Activated CD8-positive, alpha-beta T cell treated with anti-CD3 and anti-CD28 coated beads for 36 hours (primary cell): ENCODE measurements at regions not wholly inside any gene's neighbourhood (a gene's known extent, or its start where the extent isn't known, plus 50 kb on each side); places are given as distances from the start of the nearest gene placed in this dataset.
A peak's percentile ranks its signal among the peaks of the same experiment; 100 is the strongest.

ENCODE experiments used
- ATAC-seq: fragments of 200-7000 bp; cut with Tn5 transposase; one replicate; pipeline ENCODE4 v1.10.0; 2021; ENCODE audit warnings: mild to moderate bottlenecking, moderate library complexity
- CTCF ChIA-PET: fragments of 350-600 bp; sonication (Branson Sonifier 250); formaldehyde crosslinking; loops from one replicate; lab custom pipeline; 2021; ENCODE audit warnings: antibody characterized with exemption; lab: Charles Lee
- POLR2A ChIA-PET: fragments of 350-600 bp; sonication (Branson Sonifier 250); formaldehyde crosslinking; loops from one replicate; lab custom pipeline; 2021; ENCODE audit warnings: antibody characterized with exemption; lab: Charles Lee
- DNase-seq: peaks from one replicate; pipeline ENCODE4 v3.0.0-alpha.2; 2020
- H3K27ac Mint-ChIP-seq: one replicate; pipeline ENCODE4 v1.8.0; 2021; ENCODE audit warnings: mild to moderate bottlenecking, mixed read lengths
- H3K27me3 Mint-ChIP-seq: one replicate; pipeline ENCODE4 v1.8.0; 2021; ENCODE audit warnings: mixed read lengths
- H3K36me3 Mint-ChIP-seq: one replicate; pipeline ENCODE4 v1.8.0; 2021; ENCODE audit warnings: low read depth, mixed read lengths
- H3K4me1 Mint-ChIP-seq: one replicate; pipeline ENCODE4 v1.8.0; 2021; ENCODE audit warnings: low read depth, mixed read lengths
- H3K4me3 Mint-ChIP-seq: one replicate; pipeline ENCODE4 v1.8.0; 2021; ENCODE audit warnings: mild to moderate bottlenecking, moderate library complexity, mixed read lengths
- H3K9me3 Mint-ChIP-seq: one replicate; pipeline ENCODE4 v1.8.0; 2021; ENCODE audit warnings: mixed read lengths
- intact Hi-C: fragments of 100-400 bp; cut with micrococcal nuclease; formaldehyde crosslinking; loops from one replicate; pipeline ENCODE4 v1.10.0; 2022
- TF ChIP-seq, protein P1 (sequence below): fragments of 200-600 bp; IDR thresholded peaks from one replicate; pipeline ENCODE4 v1.8.0; 2022; ENCODE audit warnings: antibody characterized with exemption, mild to moderate bottlenecking

GRCh38 chr5:158513490-158514318 lies 586.0 kb downstream of the EBF1 start:
- peak overlapping the region; percentile 31 for H3K4me3 Mint-ChIP-seq
- H3K4me1 Mint-ChIP-seq: peaks cover 35% of the 10 kb centered on the region
- intact Hi-C loops: no loop called here
- ATAC-seq: peak; percentile 29
- ChIA-PET POLR2A (interaction anchor here (1.3 kb wide), 1 partner anchor 79 kb away, joined by 3 read pairs; no protein-coding TSS in a partner anchor), CTCF (interaction anchor here (0.9 to 1.5 kb wide), 3 partner anchors 92 to 619 kb away, joined by 3 to 4 read pairs (median 3); no protein-coding TSS in a partner anchor)
- TF ChIP-seq, protein P1, sequence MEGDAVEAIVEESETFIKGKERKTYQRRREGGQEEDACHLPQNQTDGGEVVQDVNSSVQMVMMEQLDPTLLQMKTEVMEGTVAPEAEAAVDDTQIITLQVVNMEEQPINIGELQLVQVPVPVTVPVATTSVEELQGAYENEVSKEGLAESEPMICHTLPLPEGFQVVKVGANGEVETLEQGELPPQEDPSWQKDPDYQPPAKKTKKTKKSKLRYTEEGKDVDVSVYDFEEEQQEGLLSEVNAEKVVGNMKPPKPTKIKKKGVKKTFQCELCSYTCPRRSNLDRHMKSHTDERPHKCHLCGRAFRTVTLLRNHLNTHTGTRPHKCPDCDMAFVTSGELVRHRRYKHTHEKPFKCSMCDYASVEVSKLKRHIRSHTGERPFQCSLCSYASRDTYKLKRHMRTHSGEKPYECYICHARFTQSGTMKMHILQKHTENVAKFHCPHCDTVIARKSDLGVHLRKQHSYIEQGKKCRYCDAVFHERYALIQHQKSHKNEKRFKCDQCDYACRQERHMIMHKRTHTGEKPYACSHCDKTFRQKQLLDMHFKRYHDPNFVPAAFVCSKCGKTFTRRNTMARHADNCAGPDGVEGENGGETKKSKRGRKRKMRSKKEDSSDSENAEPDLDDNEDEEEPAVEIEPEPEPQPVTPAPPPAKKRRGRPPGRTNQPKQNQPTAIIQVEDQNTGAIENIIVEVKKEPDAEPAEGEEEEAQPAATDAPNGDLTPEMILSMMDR: no peak
- DNase-seq: no peak
- H3K27ac Mint-ChIP-seq: peak overlapping the region; percentile 87
- no peaks in the 10 kb centered on the region for H3K36me3 Mint-ChIP-seq
- no peaks in the 10 kb centered on the region for H3K27me3 Mint-ChIP-seq
- no peaks in the 10 kb centered on the region for H3K9me3 Mint-ChIP-seq

- ATAC-seq: no peak
- Mint-ChIP-seq H3K4me1 (peaks cover 35% of the 10 kb centered on the region), H3K9me3 (peaks cover 7% of the 10 kb centered on the region), H3K27ac (no peak overlapping the region), H3K36me3 (no peaks in the 10 kb centered on the region), H3K27me3 (no peaks in the 10 kb centered on the region), H3K4me3 (no peak overlapping the region)
- ChIA-PET POLR2A (no interaction called here), CTCF (no interaction called here)
- TF ChIP-seq, protein P1: no peak
- intact Hi-C loops: no loop called here
- peak; percentile 4 for DNase-seq
Measured at GRCh38 chr5:158511454-158511853, 588.3 kb downstream of the EBF1 start.

- H3K9me3 Mint-ChIP-seq: peaks cover 15% of the 10 kb centered on the region
- ChIA-PET CTCF (no interaction called here), POLR2A (no interaction called here)
- DNase-seq: no peak
- H3K36me3 Mint-ChIP-seq: no peaks in the 10 kb centered on the region
- H3K4me1 Mint-ChIP-seq: peaks cover 33% of the 10 kb centered on the region
- intact Hi-C loops: no loop called here
- TF ChIP-seq, protein P1: no peak
- no peak overlapping the region for H3K4me3 Mint-ChIP-seq
- ATAC-seq: no peak
- H3K27me3 Mint-ChIP-seq: no peaks in the 10 kb centered on the region
- no peak overlapping the region for H3K27ac Mint-ChIP-seq
Measured at GRCh38 chr5:158510479-158510878, 589.2 kb downstream of the EBF1 start.

- ATAC-seq (no peak), DNase-seq (no peak)
- Mint-ChIP-seq H3K27me3 (no peaks in the 10 kb centered on the region), H3K36me3 (no peaks in the 10 kb centered on the region), H3K27ac (no peak overlapping the region), H3K4me1 (peaks cover 5% of the 10 kb centered on the region), H3K4me3 (no peak overlapping the region), H3K9me3 (peaks cover 21% of the 10 kb centered on the region)
- intact Hi-C loops: no loop called here
- TF ChIP-seq, protein P1: no peak
- ChIA-PET POLR2A (no interaction called here), CTCF (no interaction called here)
Measured at GRCh38 chr5:158506648-158507047, 593.1 kb downstream of the EBF1 start.

GRCh38 chr5:158502686-158503085 lies 597.0 kb downstream of the EBF1 start:
- ChIA-PET CTCF (no interaction called here), POLR2A (no interaction called here)
- Mint-ChIP-seq H3K4me3 (no peak overlapping the region), H3K9me3 (peaks cover 21% of the 10 kb centered on the region), H3K4me1 (no peaks in the 10 kb centered on the region), H3K36me3 (no peaks in the 10 kb centered on the region), H3K27me3 (no peaks in the 10 kb centered on the region), H3K27ac (no peak overlapping the region)
- TF ChIP-seq, protein P1: no peak
- no peak for DNase-seq
- intact Hi-C loops: no loop called here
- no peak for ATAC-seq
